Limb (tissue), 2 donors: ENCODE measurements at regions not wholly inside any gene's neighbourhood (a gene's known extent, or its start where the extent isn't known, plus 50 kb on each side); places are given as distances from the start of the nearest gene placed in this dataset.
A peak's percentile ranks its signal among the peaks of the same experiment; 100 is the strongest.
"Not testable (repeated sequence)": the region's sequence is repeated elsewhere in the genome, so short reads cannot be mapped to it uniquely, and the experiment has no call there.

Source experiments
- DNase-seq, 2 donors: peaks; one replicate each; pipeline ENCODE4 v3.0.0-alpha.2; 2016; ENCODE audit errors: extremely low spot score in 2 of 2

DNA sequence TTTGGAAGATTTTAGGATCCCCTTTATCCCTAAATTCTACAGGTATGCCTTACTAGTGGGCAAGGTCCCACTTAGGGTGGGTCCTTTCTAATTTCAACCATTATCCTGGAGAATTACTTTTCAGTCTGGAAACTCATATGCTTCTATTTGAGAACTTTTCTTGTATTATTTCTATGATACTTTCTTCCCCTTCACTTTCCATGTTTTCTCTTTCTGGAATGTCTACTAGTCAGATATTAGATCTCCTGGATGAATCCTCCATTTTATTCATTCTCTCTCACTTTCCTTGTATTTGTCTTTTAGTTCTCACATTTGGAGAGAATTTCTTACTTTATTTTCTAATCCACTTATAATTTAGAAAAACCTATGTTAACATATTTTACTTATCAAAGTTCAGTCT, 83.9 kb upstream of the SIPA1L2 start:
- no peak for DNase-seq

DNA sequence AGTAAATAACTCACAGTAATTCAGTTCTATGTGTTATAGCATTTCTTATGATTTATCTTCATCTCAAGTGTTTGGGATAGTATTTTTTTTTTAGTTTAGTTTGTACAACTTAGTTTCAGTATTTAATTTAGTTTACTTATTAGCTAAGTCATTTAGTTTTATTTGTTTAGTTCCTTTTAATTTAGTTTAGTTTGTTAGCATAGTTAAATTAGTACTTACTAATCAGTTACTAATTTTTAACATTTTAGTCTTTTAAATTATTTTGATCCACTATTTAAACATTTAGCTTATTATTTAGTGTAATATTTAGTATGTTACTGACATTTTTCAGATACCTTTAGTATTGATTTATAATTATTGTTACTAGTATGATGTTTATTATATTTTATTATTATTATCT, 85.2 kb upstream of the SIPA1L2 start:
- no peak for DNase-seq

GRCh38 chr1:232717911-232718310, 87.3 kb upstream of the MAP10 start:
- DNase-seq: not testable (repeated sequence)

DNA sequence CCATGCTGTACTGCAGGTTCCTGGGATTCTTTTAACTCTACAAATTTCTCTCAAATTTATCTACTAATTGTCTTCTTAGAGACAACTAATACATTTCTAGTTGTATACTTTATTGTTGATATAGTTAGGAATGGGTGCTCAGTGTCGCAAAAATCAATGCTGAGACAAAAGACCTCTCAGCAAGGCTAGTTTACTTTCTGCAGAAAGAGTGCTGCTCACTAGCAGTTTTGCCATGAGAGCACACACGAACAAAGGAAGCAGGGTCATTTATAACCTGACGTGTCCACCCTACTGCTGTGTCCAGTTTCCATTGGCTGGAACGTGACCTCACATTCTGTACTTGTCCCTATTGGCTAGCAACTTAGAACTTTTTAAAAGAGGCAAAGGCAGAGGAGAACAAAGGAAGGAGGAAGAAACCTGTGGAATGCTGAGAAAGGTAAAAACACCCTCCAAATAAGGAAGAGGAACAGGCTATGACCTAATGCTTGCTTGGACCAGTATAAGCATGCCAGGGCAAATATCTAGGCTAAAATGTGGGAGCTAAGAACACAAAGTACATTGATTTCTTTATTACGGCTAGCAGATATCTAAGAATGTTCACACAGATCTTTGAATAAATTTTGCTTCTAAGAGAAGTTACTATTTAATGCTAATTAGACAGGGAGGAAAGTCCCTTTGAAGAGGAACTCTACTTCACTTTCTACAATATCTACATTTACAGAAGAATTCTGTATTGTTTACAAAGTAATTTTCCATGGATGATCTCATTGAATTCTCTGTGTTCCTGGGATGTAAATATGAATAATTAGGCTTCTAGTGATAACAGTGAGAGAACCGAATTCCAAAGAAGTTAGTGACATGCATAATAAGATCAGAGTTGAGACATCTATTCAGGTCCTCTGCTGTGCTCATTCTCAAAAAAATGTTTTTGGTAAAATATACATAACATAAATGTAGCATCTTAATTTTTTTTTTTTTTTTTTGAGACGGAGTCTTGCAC, 86.0 kb upstream of the MAP10 start:
- DNase-seq: no peak

GRCh38 chr1:232722626-232723025, 82.6 kb upstream of the MAP10 start:
- DNase-seq: no peak

GRCh38 chr1:232725305-232726047, 79.7 kb upstream of the MAP10 start:
- DNase-seq: no peak

DNA sequence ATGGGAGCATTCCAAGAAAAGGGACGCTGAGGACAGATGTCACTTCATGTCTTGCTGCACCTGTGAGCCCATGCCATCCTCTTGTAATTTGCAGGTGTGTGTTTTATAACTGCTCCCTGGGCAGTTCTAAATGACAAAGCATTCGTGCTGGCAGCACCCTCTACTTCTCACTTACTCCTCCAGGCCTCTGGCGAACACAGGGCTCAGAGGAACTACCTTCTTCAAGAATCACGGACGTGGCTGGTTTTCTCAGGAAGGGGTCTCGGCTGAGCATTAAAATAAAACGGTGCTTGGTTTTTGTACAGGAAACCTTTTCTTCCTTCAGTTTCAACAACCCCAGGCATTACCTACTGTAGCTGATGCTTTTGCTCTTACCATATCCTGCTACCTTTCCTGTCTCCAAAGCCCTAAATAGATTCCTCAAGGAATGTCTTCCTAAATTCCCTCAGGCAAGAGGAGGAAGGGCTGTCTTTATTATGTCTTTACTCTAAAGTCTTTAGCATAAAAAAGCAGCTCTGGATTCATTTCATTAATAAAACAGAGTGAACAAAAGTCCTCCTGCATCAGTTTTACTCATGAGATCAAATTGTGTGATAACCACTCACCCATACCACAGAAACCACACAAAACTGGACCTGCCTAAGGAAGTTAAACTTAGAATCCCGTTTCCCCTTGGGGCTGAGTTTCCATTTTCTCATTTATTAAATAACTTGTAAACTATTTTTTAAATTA, 79.0 kb upstream of the MAP10 start:
- no peak for DNase-seq

DNA sequence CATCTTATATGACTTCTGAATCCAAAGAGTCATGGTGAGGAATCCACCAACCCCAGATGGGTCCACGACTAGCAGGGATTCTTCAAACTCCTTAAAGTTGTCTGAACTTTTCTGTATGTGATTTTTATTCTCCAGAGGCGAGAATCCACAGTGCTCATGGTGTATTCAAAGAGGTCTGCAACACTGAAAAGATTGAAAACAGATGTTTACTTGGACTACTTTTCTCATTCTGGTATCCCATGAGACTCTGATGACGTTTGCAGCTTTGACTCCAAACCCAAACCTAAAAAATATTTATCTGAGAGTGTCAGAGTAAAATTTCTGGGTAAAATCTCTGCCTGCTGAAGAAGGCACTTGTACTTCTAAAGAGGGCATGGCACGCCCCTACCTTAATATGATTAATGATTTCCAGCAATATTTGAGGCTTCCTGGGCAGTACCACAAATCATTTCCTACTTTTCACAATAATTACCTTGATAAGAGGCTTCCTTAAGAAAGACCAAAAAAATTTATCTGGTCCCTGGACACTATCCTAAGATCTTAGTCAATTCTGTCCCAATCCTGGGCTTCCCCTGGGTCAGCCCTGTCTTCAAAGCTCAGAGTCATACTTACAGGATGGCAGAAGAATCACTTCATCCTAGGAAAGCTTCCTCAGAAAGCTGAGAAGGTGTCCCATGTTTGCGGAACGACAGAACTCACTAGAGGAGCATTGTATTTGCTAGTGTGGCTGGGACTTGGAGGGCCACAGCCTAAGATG, 76.5 kb upstream of the MAP10 start:
- DNase-seq: peak in 1 of 2 donors; percentile 9

GRCh38 chr1:232732344-232732910, 72.8 kb upstream of the MAP10 start:
- DNase-seq: no peak

GRCh38 chr1:232737917-232738316, 67.3 kb upstream of the MAP10 start:
- DNase-seq: peak in 1 of 2 donors; percentile 6

DNA sequence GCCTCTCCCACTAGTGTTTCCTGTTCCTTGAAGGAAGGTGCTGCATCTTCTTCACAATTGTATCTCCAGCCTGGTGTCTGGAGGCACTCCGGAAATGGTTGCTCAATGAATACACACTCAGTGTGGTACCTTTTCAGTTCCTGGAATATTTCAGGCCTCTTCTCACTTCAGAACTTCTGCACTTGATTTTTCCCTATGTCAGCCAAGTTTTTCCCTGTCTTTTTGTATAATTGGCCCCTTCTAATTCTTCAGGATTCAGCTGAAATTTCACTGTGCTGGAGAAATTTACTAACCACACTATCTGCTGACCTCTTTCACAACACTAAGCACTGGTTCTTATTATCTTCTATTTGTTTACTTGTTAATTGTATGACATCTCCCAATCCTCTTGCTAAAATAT, 61.2 kb upstream of the MAP10 start:
- DNase-seq: no peak

GRCh38 chr1:232744847-232745246, 60.4 kb upstream of the MAP10 start:
- DNase-seq: no peak

DNA sequence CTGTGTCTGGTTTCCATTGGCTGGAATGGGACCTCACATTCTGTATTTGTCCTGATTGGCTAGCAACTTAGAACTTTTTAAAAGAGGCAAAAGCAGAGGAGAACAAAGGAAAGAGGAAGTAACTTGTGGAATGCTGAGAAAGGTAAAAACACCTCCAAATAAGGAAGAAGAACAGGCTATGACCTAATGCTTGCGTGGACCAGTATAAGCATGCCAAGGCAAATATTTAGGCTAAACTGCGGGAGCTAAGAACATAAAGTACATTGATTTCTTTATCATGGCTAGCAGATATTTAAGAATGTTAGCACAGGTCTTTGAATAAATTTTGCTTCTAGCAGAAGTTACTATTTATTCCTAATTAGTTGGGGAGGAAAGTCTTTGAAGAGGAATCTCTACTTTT, 59.5 kb upstream of the MAP10 start:
- DNase-seq: not testable (repeated sequence)

GRCh38 chr1:232748910-232749368, 56.3 kb upstream of the MAP10 start:
- DNase-seq: no peak

GRCh38 chr1:232751393-232752140, 53.6 kb upstream of the MAP10 start:
- no peak for DNase-seq

DNA sequence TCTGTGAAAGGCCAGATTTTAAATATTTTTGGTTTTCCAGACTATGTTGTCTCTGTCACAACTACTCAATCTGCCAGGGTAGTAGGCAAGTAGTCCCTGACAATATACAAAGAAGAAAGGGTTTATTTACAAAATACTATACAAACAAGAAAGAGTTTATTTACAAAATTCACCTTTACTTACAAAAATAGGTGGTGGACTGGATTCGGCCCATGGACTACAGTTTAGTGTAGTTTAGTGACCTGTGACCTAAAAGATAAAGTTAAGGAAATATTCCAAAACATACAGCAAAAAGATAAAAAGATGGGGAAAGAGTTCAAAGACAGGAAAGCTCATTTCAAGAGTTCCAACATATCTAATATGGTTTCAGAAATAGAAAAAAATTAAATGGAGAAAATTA, 52.9 kb upstream of the MAP10 start:
- DNase-seq: no peak

GRCh38 chr1:232754930-232755329, 50.3 kb upstream of the MAP10 start:
- no peak for DNase-seq
